Loucy (cell line): ENCODE measurements at regions not wholly inside any gene's neighbourhood (a gene's known extent, or its start where the extent isn't known, plus 50 kb on each side); places are given as distances from the start of the nearest gene placed in this dataset.

Experiments
- EZH2phosphoT487 ChIP-seq: fragments of 200-600 bp; IDR thresholded peaks from 2 replicates; pipeline ENCODE4 v1.6.1; 2018; ENCODE audit warnings: antibody characterized with exemption, mild to moderate bottlenecking, moderate library complexity, borderline replicate concordance
- TF ChIP-seq, protein P1 (sequence below): fragments of 200-600 bp; sonication (generic); conservative IDR thresholded peaks from 2 replicates; pipeline ENCODE4 v1.5.1; 2014; ENCODE audit warnings: mild to moderate bottlenecking, antibody characterized with exemption, low read length

DNA sequence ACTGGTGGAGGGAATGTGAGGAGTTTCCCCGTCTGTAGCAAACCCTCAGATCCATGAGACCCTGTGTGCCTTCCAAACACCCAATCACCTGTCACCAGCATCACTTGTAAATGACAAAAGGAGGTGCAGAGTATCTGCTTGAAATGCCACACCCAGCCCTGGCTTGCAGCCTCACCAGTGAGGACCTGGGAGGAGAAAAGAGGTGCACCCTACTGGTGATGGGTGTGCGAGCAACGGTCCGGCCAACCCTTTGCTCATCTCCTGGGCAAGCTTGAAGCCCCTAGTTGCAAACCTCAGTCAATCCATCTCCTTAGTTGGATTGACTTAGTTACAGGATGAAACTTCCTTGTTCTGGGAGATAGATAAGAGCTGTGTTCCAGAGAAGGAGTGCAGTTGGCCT is 62.4 kb upstream of the WAPL start:
- TF ChIP-seq, protein P1, sequence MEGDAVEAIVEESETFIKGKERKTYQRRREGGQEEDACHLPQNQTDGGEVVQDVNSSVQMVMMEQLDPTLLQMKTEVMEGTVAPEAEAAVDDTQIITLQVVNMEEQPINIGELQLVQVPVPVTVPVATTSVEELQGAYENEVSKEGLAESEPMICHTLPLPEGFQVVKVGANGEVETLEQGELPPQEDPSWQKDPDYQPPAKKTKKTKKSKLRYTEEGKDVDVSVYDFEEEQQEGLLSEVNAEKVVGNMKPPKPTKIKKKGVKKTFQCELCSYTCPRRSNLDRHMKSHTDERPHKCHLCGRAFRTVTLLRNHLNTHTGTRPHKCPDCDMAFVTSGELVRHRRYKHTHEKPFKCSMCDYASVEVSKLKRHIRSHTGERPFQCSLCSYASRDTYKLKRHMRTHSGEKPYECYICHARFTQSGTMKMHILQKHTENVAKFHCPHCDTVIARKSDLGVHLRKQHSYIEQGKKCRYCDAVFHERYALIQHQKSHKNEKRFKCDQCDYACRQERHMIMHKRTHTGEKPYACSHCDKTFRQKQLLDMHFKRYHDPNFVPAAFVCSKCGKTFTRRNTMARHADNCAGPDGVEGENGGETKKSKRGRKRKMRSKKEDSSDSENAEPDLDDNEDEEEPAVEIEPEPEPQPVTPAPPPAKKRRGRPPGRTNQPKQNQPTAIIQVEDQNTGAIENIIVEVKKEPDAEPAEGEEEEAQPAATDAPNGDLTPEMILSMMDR, result peak; percentile 49; the same call in 1 of the 2 replicates
- TF ChIP-seq EZH2phosphoT487, result no peak
